Lung (tissue), 11 donors: ENCODE measurements at regions not wholly inside any gene's neighbourhood (a gene's known extent, or its start where the extent isn't known, plus 50 kb on each side); places are given as distances from the start of the nearest gene placed in this dataset.

ENCODE experiments used
- ATAC-seq: fragments of 200-7000 bp; cut with Tn5 transposase; one replicate; pipeline ENCODE4 v1.9.1; 2020; ENCODE audit warnings: moderate number of reproducible peaks; ENCODE audit not compliant: insufficient read depth, low FRiP score
- DNase-seq, 3 donors: peaks; one replicate each; pipeline ENCODE4 v3.0.0-alpha.2; 2013 to 2017
- H3K27ac ChIP-seq, 2 donors: one replicate each; pipeline ENCODE4 v1.5.1; 2013; ENCODE audit warnings: mild to moderate bottlenecking in 2 of 2, moderate library complexity in 2 of 2, control low read depth in 1 of 2, inconsistent platforms in 1 of 2, low read depth in 1 of 2, low read length in 1 of 2
- H3K27me3 ChIP-seq, 3 donors: one replicate each; pipeline ENCODE4 v1.5.1; 2013; ENCODE audit warnings: low read length in 2 of 3; ENCODE audit not compliant: control insufficient read depth in 3 of 3, insufficient read depth in 3 of 3
- H3K36me3 ChIP-seq, 4 donors: one replicate each; pipeline ENCODE4 v1.5.1; 2013; ENCODE audit warnings: low read length in 4 of 4, mild to moderate bottlenecking in 1 of 4, moderate library complexity in 1 of 4; ENCODE audit not compliant: control insufficient read depth in 4 of 4, insufficient read depth in 4 of 4
- H3K4me1 ChIP-seq, 5 donors: one replicate each; pipeline ENCODE4 v1.5.1; 2013; ENCODE audit warnings: low read length in 5 of 5, mild to moderate bottlenecking in 2 of 5, moderate library complexity in 1 of 5; ENCODE audit not compliant: control insufficient read depth in 5 of 5, insufficient read depth in 5 of 5
- H3K4me3 ChIP-seq: one replicate; pipeline ENCODE4 v1.5.1; 2013; ENCODE audit warnings: mild to moderate bottlenecking, control low read depth, moderate library complexity
- H3K9ac ChIP-seq, 2 donors: one replicate each; pipeline ENCODE4 v1.5.1; 2013; ENCODE audit warnings: low read length in 2 of 2, control low read depth in 1 of 2; ENCODE audit not compliant: insufficient read depth in 1 of 2
- H3K9me3 ChIP-seq, 4 donors: one replicate each; pipeline ENCODE4 v1.5.1; 2013; ENCODE audit warnings: low read length in 3 of 4, mild to moderate bottlenecking in 1 of 4, moderate library complexity in 1 of 4; ENCODE audit not compliant: control insufficient read depth in 4 of 4, insufficient read depth in 3 of 4
- CTCF ChIP-seq: IDR thresholded peaks from 2 replicates; pipeline ENCODE4 v1.5.1; 2012; ENCODE audit warnings: mild to moderate bottlenecking; ENCODE audit errors: control extremely low read depth, extremely low read depth
- WGBS, 2 donors: extraction: QIAGEN DNeasy Blood & Tissue Kit; methylation state at CpG; one replicate each; pipeline ENCODE4 v1.1.7; 2013; 5-methylcytosine and 5-hydroxymethylcytosine counted together
- donor health status: control.
- donor health status: control.
- donor health status: Bipolar disorder and iron deficiency.
- donor health status: healthy.
- donor health status: DM: yes; HTN: yes; CAD: no.

DNA sequence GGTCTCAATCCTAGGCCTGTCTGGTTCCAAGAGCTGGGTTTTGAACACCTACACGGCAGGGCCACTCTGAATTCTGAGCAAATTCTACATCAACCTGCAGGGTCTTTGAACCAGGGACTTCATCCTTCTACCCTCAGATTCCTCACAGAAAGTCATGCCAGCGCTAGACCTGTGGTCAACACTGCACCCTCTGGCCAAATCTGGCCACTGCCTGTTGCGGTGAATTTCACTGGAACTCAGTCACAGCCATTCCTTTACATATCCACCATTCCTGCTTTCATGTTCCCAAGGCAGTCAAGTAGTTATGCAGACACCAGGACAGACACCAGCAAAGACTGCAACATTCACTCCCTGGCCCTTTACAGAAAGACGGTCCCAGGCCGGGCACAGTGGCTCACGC is 144.6 kb downstream of the C16orf95 start:
- 93 to 94% methylated on average over 6 of the region's 6 CpGs for WGBS, 2 donors
- H3K9me3 ChIP-seq: peaks cover 0 to 5% (median 0%) of the 10 kb centered on the region in 4 donors
- H3K27ac ChIP-seq: no peak overlapping the region
- no peak for DNase-seq
- peaks cover 0 to 10% (median 0%) of the 10 kb centered on the region in 5 donors for H3K4me1 ChIP-seq
- no peak overlapping the region for H3K4me3 ChIP-seq
- no peaks in the 10 kb centered on the region for H3K36me3 ChIP-seq
- no peak for ATAC-seq
- H3K9ac ChIP-seq: no peak overlapping the region
- TF ChIP-seq CTCF: no peak
- no peaks in the 10 kb centered on the region for H3K27me3 ChIP-seq

GRCh38 chr16:87173294-87173893 is 143.8 kb downstream of the C16orf95 start:
- DNase-seq (no peak), ATAC-seq (no peak)
- Histone ChIP-seq H3K9ac (no peak overlapping the region), H3K4me1 (peaks cover 0 to 18% (median 3%) of the 10 kb centered on the region in 5 donors), H3K27me3 (no peaks in the 10 kb centered on the region), H3K9me3 (peaks cover 0 to 5% (median 0%) of the 10 kb centered on the region in 4 donors), H3K36me3 (no peaks in the 10 kb centered on the region), H3K4me3 (no peak overlapping the region), H3K27ac (no peak overlapping the region)
- 62 to 77% methylated on average over 9 to 10 of the region's 10 CpGs for WGBS, 2 donors
- no peak for TF ChIP-seq CTCF

DNA sequence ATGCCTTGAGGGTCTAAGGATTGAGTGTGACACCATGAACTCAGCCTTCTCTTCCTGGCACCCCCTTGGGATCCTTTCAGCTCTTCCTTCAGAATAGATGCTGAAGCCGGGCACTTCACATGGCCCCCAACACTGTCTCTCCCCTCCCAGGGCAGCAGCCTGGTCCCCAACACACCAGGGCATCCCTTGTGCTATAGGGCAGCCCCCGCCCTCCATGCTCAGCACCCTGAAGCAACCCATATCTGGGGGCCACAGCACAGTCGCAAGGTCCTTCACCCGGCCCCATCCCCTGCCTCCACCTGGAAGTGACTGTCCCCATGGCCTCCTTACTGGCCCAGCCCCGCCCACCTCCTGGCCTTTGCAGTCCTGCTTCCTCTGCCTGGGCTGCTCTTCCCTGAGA is 143.1 kb downstream of the C16orf95 start:
- peaks cover 0 to 25% (median 6%) of the 10 kb centered on the region in 5 donors for H3K4me1 ChIP-seq
- no peak for TF ChIP-seq CTCF
- no peak for DNase-seq
- WGBS, 2 donors: 89 to 93% methylated on average over 5 of the region's 5 CpGs
- H3K27me3 ChIP-seq: no peaks in the 10 kb centered on the region
- no peak overlapping the region for H3K4me3 ChIP-seq
- ATAC-seq: no peak
- no peak overlapping the region for H3K9ac ChIP-seq
- no peak overlapping the region for H3K27ac ChIP-seq
- H3K9me3 ChIP-seq: peaks cover 0 to 5% (median 0%) of the 10 kb centered on the region in 4 donors
- H3K36me3 ChIP-seq: no peaks in the 10 kb centered on the region

- Histone ChIP-seq H3K9me3 (no peaks in the 10 kb centered on the region), H3K27me3 (no peaks in the 10 kb centered on the region), H3K36me3 (no peaks in the 10 kb centered on the region), H3K4me1 (peaks cover 0 to 35% (median 10%) of the 10 kb centered on the region in 5 donors), H3K9ac (no peak overlapping the region), H3K27ac (no peak overlapping the region), H3K4me3 (no peak overlapping the region)
- DNase-seq (no peak), ATAC-seq (no peak)
- no peak for TF ChIP-seq CTCF
- WGBS, 2 donors: 94 to 97% methylated on average over 7 of the region's 7 CpGs
Observed at GRCh38 chr16:87176735-87177134, 140.5 kb downstream of the C16orf95 start.
